ENCODE measurements at regions not wholly inside any gene's neighbourhood (a gene's known extent, or its start where the extent isn't known, plus 50 kb on each side); places are given as distances from the start of the nearest gene placed in this dataset.

DNA sequence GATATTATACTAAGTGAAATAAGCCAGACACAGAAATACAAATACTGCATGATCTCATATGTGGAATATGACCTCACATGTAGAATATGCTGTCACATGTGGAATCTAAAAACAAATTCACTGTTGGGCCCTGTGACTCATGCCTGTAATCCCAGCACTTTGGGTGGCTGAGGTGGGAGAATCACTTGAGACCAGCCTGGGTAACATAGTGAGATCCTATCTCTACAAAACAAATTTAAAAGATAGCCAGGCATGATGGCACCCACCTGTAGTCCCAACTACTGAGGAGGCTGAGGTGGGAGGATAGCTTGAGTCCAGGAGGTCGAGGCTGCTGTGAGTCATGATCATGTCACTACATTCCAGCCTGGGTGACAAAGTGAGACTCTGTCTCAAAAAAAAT, 160.3 kb downstream of the PTEN start:
- ATAC-seq: no peak
- Mint-ChIP-seq H3K27ac (no peak overlapping the region), H3K4me3 (no peak overlapping the region), H3K9me3 (no peaks in the 10 kb centered on the region), H3K4me1 (peaks cover 10% of the 10 kb centered on the region), H3K36me3 (no peaks in the 10 kb centered on the region)
- no peak for DNase-seq (ENCODE audit: low spot score in 2 of 2)

DNA sequence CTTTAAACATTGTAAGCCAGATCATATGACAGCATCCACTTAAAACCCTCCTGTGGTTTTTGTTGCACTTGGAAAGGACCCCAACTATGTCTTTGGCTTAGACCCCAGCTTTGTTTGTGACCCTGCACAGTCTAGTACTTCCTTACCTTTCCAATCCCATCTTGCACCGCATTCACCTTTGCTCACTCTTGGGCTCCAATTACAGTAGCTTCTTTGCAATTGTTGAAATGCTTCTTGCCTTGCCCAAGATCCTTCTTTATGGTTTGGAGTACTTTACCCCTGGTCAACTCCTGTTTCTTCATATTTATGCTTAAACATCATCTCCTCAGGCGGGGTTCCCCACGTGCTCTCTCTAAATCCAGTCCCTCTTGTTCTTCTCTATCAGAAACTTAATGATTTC, 162.6 kb downstream of the PTEN start:
- no peaks in the 10 kb centered on the region for H3K9me3 Mint-ChIP-seq
- no peak overlapping the region for H3K27ac Mint-ChIP-seq
- DNase-seq (ENCODE audit: low spot score in 2 of 2) (no peak), ATAC-seq (no peak)
- no peak overlapping the region for H3K4me3 Mint-ChIP-seq
- peaks cover 14% of the 10 kb centered on the region for H3K4me1 Mint-ChIP-seq
- H3K36me3 Mint-ChIP-seq: no peaks in the 10 kb centered on the region

DNA sequence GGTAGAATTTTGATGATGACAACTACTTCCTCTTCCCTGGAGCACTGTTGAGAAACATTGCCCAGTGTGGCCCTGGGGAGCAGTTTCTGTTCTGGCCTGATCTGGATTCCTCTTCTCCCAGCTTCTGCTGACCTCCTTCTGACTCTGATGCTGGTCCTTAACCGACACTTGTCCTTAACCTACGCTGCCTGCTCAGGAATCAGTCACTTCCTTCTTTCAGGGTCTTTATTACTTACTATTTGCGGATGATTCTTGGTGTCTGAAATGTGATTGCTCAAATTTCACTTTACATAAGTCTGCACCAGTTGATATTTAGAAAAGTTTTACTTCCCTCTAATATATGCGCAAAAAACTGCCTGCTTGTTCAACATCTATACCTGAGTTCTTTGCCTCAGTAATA, 164.1 kb downstream of the PTEN start:
- no peak for ATAC-seq
- no peaks in the 10 kb centered on the region for H3K9me3 Mint-ChIP-seq
- no peak overlapping the region for H3K4me3 Mint-ChIP-seq

DNA sequence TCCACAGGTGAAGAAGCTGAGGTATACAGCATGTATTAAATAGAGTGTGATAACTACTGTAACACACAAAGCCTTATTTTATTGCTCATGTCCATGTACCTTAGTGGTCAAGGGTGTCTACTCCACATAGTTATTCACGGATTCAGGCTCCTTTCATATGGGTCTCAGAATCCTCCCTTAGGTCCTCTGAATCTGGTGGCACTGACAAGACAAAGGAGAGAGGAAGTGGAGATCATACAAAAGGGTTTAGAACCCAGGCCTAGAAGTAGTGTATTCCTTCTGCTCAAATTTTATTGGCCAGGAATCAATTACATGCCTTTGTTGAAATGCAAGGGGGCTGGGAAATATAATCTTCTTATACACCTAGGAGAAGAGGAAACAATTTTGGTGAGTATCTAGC, 164.6 kb downstream of the PTEN start:
- Mint-ChIP-seq H3K4me1 (peaks cover 17% of the 10 kb centered on the region), H3K27ac (no peak overlapping the region), H3K9me3 (no peaks in the 10 kb centered on the region), H3K4me3 (no peak overlapping the region), H3K36me3 (no peaks in the 10 kb centered on the region)
- ATAC-seq (no peak), DNase-seq (ENCODE audit: low spot score in 2 of 2) (no peak)

More for the DNA sequence above, 164.1 kb downstream of the PTEN start:
- Mint-ChIP-seq H3K36me3 (no peaks in the 10 kb centered on the region), H3K27ac (no peak overlapping the region), H3K4me1 (peaks cover 17% of the 10 kb centered on the region)
- DNase-seq (ENCODE audit: low spot score in 2 of 2): no peak

DNA sequence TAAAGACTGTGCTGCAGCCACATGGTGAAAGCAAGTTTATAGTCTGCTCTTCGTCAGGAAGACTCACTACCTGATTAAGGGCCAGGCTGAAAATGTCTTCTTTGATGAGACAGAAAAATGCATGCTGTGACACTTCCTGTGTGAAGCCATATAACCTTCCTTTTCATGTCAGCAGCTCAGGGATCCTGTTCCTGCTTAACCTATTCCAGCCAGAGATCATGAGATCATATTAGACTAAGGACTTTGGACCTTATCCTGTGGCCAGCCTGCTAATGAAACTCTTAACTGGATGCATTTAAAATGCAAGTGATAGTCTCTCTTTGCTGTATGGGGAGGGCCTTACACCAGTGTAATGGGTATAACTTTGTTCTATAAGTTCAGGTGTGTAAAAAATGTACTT, 165.2 kb downstream of the PTEN start:
- Mint-ChIP-seq H3K27ac (no peak overlapping the region), H3K36me3 (no peaks in the 10 kb centered on the region), H3K9me3 (no peaks in the 10 kb centered on the region), H3K4me3 (no peak overlapping the region), H3K4me1 (peaks cover 17% of the 10 kb centered on the region)
- no peak for DNase-seq (ENCODE audit: low spot score in 2 of 2)
- peak; percentile 51 for ATAC-seq

DNA sequence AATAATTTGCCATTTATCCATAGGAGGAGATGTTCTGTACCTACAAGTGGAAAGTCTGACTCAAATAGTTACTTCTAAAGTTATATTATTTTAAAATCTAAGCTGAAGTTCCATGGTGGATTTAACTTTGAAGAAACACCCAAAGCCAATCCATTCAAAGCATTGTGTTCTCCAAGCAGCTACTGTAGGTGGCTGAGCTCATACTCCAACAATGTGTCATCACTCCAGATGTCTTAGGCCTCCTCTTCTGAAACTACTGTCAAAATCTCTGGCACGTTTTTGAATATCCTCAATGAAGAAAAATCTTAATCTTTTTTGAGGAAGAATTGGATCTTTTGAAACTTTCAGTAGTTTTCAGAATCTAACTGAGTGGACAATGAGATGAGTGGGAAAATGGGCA, 169.1 kb downstream of the PTEN start:
- Mint-ChIP-seq H3K9me3 (no peaks in the 10 kb centered on the region), H3K4me3 (no peak overlapping the region), H3K4me1 (peaks cover 22% of the 10 kb centered on the region), H3K27ac (no peak overlapping the region), H3K36me3 (no peaks in the 10 kb centered on the region)
- ATAC-seq: no peak
- no peak for DNase-seq (ENCODE audit: low spot score in 2 of 2)

DNA sequence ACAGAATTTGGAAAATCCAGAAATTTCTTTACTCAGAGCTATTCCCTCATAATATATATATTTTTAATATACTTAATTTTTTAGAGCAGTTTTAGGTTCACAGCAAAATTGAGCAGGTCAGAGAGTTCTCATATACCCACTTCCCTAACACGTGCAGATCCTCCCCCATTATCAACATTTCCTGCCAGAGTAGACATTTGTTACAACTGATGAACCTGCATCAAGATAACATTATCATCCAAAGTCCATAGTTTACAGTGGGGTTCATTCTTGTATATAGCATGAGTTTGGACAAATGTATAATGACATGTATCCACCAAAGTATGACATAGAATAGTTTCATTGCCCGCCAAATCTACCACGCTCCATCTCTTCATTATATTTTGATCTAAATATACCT, 170.0 kb downstream of the PTEN start:
- DNase-seq (ENCODE audit: low spot score in 2 of 2) (no peak), ATAC-seq (no peak)
- Mint-ChIP-seq H3K4me3 (no peak overlapping the region), H3K36me3 (no peaks in the 10 kb centered on the region), H3K4me1 (peaks cover 21% of the 10 kb centered on the region), H3K27ac (no peak overlapping the region), H3K9me3 (no peaks in the 10 kb centered on the region)

DNA sequence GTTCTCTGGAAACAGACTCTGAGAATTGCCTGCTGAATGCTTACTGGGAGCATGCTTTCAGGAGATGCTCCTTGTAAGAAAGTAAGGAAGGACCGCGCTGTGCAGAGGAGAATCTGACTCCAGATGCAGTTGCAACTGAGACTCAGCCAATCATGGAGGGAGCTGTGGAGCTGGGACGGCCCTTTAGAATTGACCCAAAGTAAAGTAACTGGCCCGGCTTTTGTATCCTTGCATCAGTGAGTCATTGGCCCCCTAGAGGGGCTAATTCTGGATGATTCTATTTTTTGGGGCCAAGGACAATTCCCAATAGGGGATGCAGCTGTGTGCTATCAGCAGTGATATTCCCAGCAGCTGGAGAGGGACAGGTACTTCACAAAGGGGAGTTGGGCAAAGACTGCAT, 170.4 kb downstream of the PTEN start:
- no peaks in the 10 kb centered on the region for H3K9me3 Mint-ChIP-seq

DNA sequence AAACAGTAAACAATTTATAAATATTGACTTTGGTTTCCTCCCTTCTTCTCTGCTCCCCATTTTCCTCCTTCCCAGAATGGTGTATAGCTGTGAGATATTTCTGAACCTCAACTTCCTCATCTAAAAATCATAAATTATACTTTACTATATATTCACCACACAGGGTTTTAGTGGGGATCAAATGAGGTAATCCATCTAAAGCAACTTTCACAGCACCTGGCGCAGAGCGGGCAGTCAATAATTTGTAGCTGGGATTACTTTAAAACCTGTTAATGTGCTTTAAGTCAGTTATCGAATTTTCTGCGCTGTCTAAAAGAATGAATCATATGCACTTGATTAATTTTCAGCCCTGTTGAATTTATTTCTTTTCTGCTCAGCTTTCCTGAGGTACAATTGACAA, 172.7 kb downstream of the PTEN start:
- H3K4me1 Mint-ChIP-seq: peaks cover 16% of the 10 kb centered on the region
- no peak overlapping the region for H3K4me3 Mint-ChIP-seq
- no peaks in the 10 kb centered on the region for H3K9me3 Mint-ChIP-seq
- H3K36me3 Mint-ChIP-seq: no peaks in the 10 kb centered on the region
- DNase-seq (ENCODE audit: low spot score in 2 of 2): no peak
- no peak overlapping the region for H3K27ac Mint-ChIP-seq
- ATAC-seq: no peak

More for the DNA sequence above, 170.4 kb downstream of the PTEN start:
- Mint-ChIP-seq H3K4me1 (peaks cover 21% of the 10 kb centered on the region), H3K4me3 (no peak overlapping the region), H3K36me3 (no peaks in the 10 kb centered on the region), H3K27ac (no peak overlapping the region)
- no peak for ATAC-seq
- no peak for DNase-seq (ENCODE audit: low spot score in 2 of 2)

DNA sequence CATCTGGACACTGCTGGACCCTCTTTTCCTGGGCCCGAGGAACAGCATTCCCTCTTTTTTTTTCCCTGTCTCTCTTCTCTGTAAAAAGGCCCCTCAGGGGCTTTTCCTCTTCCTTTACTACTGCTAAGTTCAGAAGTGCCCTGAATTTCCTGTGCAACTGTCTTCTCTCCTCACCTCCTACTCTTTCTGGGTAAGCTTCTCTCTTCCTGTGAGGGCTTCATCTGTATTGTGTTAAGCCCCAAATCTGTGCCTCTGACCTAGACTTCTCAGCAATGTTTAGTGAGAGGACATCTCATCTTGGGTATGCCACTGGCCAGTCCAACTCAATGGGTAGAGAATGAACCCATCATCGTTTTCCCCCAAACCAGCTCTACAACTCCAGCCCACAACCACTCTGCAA, 174.2 kb downstream of the PTEN start:
- DNase-seq (ENCODE audit: low spot score in 2 of 2): no peak
- Mint-ChIP-seq H3K9me3 (no peaks in the 10 kb centered on the region), H3K4me1 (peaks cover 13% of the 10 kb centered on the region), H3K36me3 (no peaks in the 10 kb centered on the region), H3K27ac (peak overlapping the region; percentile 73), H3K4me3 (peak overlapping the region; percentile 21)
- peak; percentile 86 for ATAC-seq

DNA sequence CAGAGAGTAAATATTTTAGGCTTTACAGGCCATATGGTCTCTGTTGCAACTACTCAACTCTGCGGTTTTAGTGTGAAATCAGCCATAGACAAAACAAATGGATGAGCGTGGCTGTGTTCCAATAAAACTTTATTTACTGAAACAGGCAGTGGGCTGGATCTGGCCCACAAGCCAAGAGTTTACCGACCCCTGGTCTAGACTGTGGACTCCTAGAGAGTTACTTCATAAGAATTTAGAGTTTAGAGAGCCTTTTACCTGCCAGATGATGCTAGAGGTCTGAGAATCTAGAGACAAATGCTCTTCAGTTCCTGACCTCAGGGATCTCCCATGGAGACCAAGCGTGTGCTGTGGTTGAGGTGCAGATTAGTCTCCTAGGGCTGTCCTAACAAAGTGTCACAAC, 174.8 kb downstream of the PTEN start:
- Mint-ChIP-seq H3K27ac (peak overlapping the region; percentile 73), H3K9me3 (no peaks in the 10 kb centered on the region), H3K4me3 (no peak overlapping the region), H3K36me3 (no peaks in the 10 kb centered on the region), H3K4me1 (peaks cover 13% of the 10 kb centered on the region)
- ATAC-seq (no peak), DNase-seq (ENCODE audit: low spot score in 2 of 2) (no peak)

DNA sequence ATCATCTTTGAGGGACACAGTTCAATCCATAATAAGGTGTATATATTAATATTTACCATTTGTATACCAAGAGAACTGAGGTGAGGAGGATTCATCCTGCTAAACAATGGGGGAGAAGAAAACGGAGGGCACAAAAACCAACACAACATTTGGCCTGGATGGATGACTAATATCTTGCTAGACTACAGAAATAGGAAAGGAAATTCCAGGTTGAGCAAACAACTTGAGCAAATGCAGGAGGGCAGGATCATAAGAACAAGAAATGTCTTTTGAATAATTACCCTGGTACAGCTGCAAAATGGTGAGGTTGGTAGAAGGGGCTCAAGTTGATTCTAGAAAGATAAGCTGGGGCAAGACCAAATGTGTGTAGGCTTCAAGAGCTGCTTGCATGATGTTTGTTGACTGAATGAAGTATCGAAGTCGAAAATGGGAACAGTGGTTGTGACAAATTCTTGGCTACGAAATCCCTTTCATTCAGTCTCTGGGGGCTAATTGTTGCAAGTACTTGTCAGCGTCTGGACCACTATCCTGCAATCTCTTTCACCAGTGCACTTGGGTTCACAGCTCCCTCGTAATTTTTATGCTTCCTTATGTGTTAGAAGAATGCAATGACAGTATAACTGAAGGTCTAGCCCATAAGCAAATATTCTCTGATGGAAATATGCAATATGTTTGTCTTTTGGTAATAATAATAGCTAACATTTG, 176.2 kb downstream of the PTEN start:
- Mint-ChIP-seq H3K4me3 (no peak overlapping the region), H3K9me3 (no peaks in the 10 kb centered on the region), H3K4me1 (peaks cover 13% of the 10 kb centered on the region), H3K36me3 (no peaks in the 10 kb centered on the region), H3K27ac (no peak overlapping the region)
- no peak for DNase-seq (ENCODE audit: low spot score in 2 of 2)
- ATAC-seq: no peak

DNA sequence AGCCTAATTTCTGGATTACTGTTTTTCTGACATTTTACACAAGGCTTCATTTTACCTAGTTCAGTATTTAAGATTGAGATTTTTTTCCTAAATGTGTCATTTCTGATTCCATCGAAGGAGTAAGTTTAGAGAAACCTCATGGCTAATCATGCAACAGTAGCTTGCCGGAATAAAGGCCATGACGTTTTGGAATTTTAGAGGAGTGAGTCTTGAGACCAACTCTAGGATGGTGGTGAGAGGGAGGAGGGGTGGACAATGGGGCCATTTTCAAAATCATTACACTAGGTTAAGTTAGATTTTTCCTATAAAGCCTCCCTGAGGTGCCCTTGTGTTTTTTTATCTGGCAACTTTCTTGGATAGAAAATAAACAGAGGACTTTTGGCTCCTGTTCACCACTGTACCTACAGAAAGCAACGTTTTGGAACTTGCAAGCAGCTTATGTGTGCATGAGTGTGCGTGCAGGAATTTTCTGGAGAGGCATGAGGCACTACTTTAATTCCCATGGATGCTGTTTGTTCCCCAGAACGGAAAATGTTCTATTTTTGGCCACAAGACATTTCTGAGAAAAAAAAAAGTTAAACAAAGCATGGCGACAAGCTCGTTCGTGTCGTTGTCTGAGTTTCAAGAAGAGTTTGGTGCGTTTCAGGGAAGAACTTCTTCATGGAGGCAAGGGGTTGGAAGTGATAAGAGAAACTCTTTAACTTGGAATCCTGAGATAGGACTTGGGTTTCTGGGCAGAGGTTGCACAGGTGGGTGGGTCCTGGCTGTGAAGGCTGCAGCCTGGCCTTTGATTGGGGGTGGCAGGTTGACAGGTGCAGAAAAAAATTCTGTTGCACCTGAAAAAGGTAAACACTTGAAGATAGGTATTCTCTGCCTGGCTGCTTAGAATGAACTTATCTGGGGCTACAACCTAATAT, 178.1 kb downstream of the PTEN start:
- H3K4me1 Mint-ChIP-seq: peaks cover 13% of the 10 kb centered on the region
- no peaks in the 10 kb centered on the region for H3K9me3 Mint-ChIP-seq
- DNase-seq (ENCODE audit: low spot score in 2 of 2) (no peak), ATAC-seq (no peak)
- no peak overlapping the region for H3K27ac Mint-ChIP-seq
- H3K4me3 Mint-ChIP-seq: no peak overlapping the region
- no peaks in the 10 kb centered on the region for H3K36me3 Mint-ChIP-seq

DNA sequence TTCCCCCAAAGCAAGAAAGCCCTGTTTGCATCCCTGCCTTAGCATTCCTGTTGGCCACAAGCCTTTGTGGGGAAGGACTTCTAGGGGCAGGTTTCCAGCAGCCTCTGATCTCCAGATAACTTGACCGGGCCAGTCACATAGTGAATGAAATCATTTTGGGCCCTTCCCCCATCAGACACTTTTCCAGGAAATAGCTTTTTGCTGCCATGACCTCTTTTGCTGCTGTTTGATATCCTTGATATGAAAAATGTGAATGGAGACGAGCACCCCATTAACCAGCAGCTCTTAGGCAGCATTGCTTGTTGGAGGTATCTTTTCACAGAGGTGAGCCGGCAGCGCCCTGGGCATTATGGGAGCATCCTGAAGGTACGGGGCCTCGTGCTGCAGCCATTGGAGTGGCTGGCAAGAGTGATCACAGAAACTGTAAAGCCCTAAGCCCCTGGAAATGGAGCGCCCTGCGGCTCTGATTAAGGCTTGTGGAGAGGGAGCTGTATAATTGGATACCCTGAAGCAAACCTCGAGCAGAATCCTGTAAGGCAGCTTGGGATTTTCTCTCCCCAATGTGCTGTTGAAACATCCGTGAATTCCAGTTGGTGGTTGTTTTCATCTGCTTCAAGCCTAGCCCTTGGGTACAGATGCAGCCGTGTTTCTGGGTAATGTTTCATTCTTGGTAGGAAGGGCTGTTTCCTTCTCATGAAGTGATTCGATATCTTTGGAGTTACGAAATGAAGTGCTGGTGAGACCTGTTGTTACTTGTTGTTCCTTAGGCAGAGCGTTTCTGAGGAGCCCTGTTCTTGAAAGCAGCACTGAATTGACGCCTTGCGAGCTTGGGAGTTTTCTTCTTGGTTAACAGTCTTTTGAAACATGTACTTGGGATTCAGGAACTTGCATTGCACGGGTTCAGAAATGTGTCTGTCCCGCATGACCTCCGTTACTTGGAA, 179.0 kb downstream of the PTEN start:
- H3K4me3 Mint-ChIP-seq: no peak overlapping the region
- DNase-seq (ENCODE audit: low spot score in 2 of 2): no peak

DNA sequence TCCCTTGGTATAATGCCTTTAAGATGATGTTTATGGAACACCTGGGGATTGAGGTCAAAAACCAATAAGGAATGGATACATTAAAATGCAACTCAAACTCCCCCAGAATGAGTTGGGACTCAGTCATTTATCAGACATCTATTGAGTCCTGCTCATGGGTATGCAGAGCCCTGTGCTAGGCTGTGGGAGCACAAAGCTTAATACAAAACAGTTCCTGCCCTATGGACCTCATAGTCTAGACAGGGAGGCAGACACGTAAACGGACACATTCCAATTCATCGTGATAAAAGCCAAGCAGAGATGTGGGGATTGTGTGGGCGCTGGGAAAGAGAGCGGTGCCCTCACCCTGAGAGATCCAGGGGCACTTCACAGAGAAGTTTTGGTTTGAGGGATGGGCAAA, 181.7 kb downstream of the PTEN start:
- Mint-ChIP-seq H3K36me3 (no peaks in the 10 kb centered on the region), H3K4me1 (no peaks in the 10 kb centered on the region), H3K27ac (no peak overlapping the region), H3K4me3 (no peak overlapping the region), H3K9me3 (no peaks in the 10 kb centered on the region)
- DNase-seq (ENCODE audit: low spot score in 2 of 2): no peak
- ATAC-seq: no peak

More for the DNA sequence above, 179.0 kb downstream of the PTEN start:
- ATAC-seq: no peak
- Mint-ChIP-seq H3K4me1 (peaks cover 8% of the 10 kb centered on the region), H3K9me3 (no peaks in the 10 kb centered on the region), H3K27ac (no peak overlapping the region), H3K36me3 (no peaks in the 10 kb centered on the region)

All from stimulated activated effector memory CD8-positive, alpha-beta T cell treated with anti-CD3 and anti-CD28 coated beads, Interleukin-12 subunit alpha, Interleukin-12 subunit beta, amount 100 ng/mL, for 72 hours (primary cell).